PC-3 (cell line): ENCODE measurements at regions not wholly inside any gene's neighbourhood (a gene's known extent, or its start where the extent isn't known, plus 50 kb on each side); places are given as distances from the start of the nearest gene placed in this dataset.

Experiments
- ATAC-seq: fragments of 200-7000 bp; cut with Tn5 transposase; 2 replicates; pipeline ENCODE4 v1.9.1; 2020; ENCODE audit warnings: mild to moderate bottlenecking, moderate library complexity
- BruUV-seq: library from RNA; stranded (reverse); fragments of 400-500 nt; replicated peaks from 2 replicates; lab custom pipeline; 2021; lab: Mats Ljungman, UMichigan
- CTCF ChIA-PET: fragments of 300-600 bp; sonication (Branson Sonifier 250); formaldehyde crosslinking; loops from one replicate; lab custom pipeline; 2022; ENCODE audit warnings: antibody characterized with exemption; lab: Charles Lee
- POLR2A ChIA-PET: fragments of 300-600 bp; sonication (Branson Sonifier 250); formaldehyde crosslinking; loops from one replicate; lab custom pipeline; 2022; ENCODE audit warnings: antibody characterized with exemption; ENCODE audit not compliant: unreplicated experiment; lab: Charles Lee
- DNase-seq: peaks from one replicate; pipeline ENCODE4 v3.0.0-alpha.2; 2015
- H2AFZ ChIP-seq: fragments of 300-600 bp; sonication (generic); 2 replicates; pipeline ENCODE4 v1.6.0; 2016; ENCODE audit warnings: antibody characterized with exemption, low read length
- H3F3A ChIP-seq: fragments of 300-600 bp; sonication (generic); one replicate; pipeline ENCODE4 v1.6.0; 2017; ENCODE audit warnings: antibody characterized with exemption, low read length, control low read depth, mild to moderate bottlenecking; ENCODE audit not compliant: unreplicated experiment
- H3K27ac ChIP-seq: fragments of 300-600 bp; sonication (generic); 2 replicates; pipeline ENCODE4 v1.5.1; 2016; ENCODE audit warnings: mild to moderate bottlenecking, low read length
- H3K27me3 ChIP-seq: fragments of 300-600 bp; sonication (generic); 2 replicates; pipeline ENCODE4 v1.6.1; 2016; ENCODE audit warnings: low read length, mixed read lengths
- H3K36me3 ChIP-seq: fragments of 300-600 bp; sonication (generic); 2 replicates; pipeline ENCODE4 v1.6.1; 2016; ENCODE audit warnings: low read depth, mixed run types, low read length, mixed read lengths
- H3K4me1 ChIP-seq: fragments of 300-600 bp; sonication (generic); 2 replicates; pipeline ENCODE4 v1.5.1; 2016; ENCODE audit warnings: low read length; ENCODE audit not compliant: insufficient read depth
- H3K4me2 ChIP-seq: fragments of 300-600 bp; sonication (generic); 2 replicates; pipeline ENCODE4 v1.6.0; 2016; ENCODE audit warnings: low read length
- H3K4me3 ChIP-seq: fragments of 300-600 bp; sonication (generic); 2 replicates; pipeline ENCODE4 v1.5.1; 2016; ENCODE audit warnings: mild to moderate bottlenecking, low read length, mixed read lengths
- H3K79me2 ChIP-seq: fragments of 300-600 bp; sonication (generic); 2 replicates; pipeline ENCODE4 v1.6.1; 2017; ENCODE audit warnings: low read length, mixed read lengths
- H3K9ac ChIP-seq: fragments of 300-600 bp; sonication (generic); 2 replicates; pipeline ENCODE4 v1.6.0; 2016; ENCODE audit warnings: mild to moderate bottlenecking, low read length
- H3K9me2 ChIP-seq: fragments of 300-600 bp; sonication (generic); replicated peaks from 2 replicates; pipeline ENCODE4 v1.6.1; 2016; ENCODE audit warnings: mixed run types, low read length, mixed read lengths
- H3K9me3 ChIP-seq: fragments of 300-600 bp; sonication (generic); 2 replicates; pipeline ENCODE4 v1.6.1; 2016; ENCODE audit warnings: low read length, mixed read lengths
- H4K20me1 ChIP-seq: fragments of 300-600 bp; sonication (generic); 2 replicates; pipeline ENCODE4 v1.6.1; 2016; ENCODE audit warnings: low read length, mixed read lengths
- CTCF ChIP-seq: fragments of 300-600 bp; sonication (generic); conservative IDR thresholded peaks from 2 replicates; pipeline ENCODE4 v1.5.1; 2017; ENCODE audit warnings: antibody characterized with exemption, low read depth, mild to moderate bottlenecking, low read length
- EZH2 ChIP-seq: fragments of 300-600 bp; sonication (generic); IDR thresholded peaks from one replicate; pipeline ENCODE4 v1.6.1; 2017; ENCODE audit warnings: antibody characterized with exemption, mild to moderate bottlenecking, low read length; ENCODE audit not compliant: unreplicated experiment
- EZH2phosphoT487 ChIP-seq: fragments of 300-600 bp; sonication (generic); IDR thresholded peaks from 2 replicates; pipeline ENCODE4 v1.6.1; 2018; ENCODE audit warnings: mild to moderate bottlenecking, antibody characterized with exemption, low read length, borderline replicate concordance
- intact Hi-C: fragments of 100-400 bp; cut with micrococcal nuclease; formaldehyde crosslinking; loops from 2 replicates; pipeline ENCODE4 v1.9.0; 2023

- intact Hi-C loops, result no loop called here
- BruUV-seq, result no TSS peak
- POLR2A ChIA-PET, result no interaction called here
- Histone ChIP-seq H3K4me2 (no peak overlapping the region), H3K4me3 (no peak overlapping the region), H3F3A (no peaks in the 10 kb centered on the region), H3K79me2 (no peaks in the 10 kb centered on the region), H2AFZ (no peak overlapping the region), H3K9ac (no peak overlapping the region), H3K4me1 (no peaks in the 10 kb centered on the region), H3K27me3 (peaks cover 7% of the 10 kb centered on the region), H3K9me3 (no peaks in the 10 kb centered on the region), H3K27ac (no peak overlapping the region), H4K20me1 (no peaks in the 10 kb centered on the region), H3K9me2 (no peaks in the 10 kb centered on the region), H3K36me3 (no peaks in the 10 kb centered on the region)
- CTCF ChIA-PET, result no interaction called here
- ATAC-seq (no peak), DNase-seq (no peak)
- TF ChIP-seq CTCF (no peak), EZH2phosphoT487 (no peak), EZH2 (no peak)
Measured at GRCh38 chr10:123512901-123513775, 153.0 kb upstream of the GPR26 start.

GRCh38 chr10:123513870-123514269 lies 152.3 kb upstream of the GPR26 start:
- Histone ChIP-seq H3K9ac (no peak overlapping the region), H4K20me1 (no peaks in the 10 kb centered on the region), H3F3A (no peaks in the 10 kb centered on the region), H3K9me3 (no peaks in the 10 kb centered on the region), H3K36me3 (no peaks in the 10 kb centered on the region), H2AFZ (no peak overlapping the region), H3K9me2 (no peaks in the 10 kb centered on the region), H3K4me1 (no peaks in the 10 kb centered on the region), H3K27me3 (peaks cover 7% of the 10 kb centered on the region), H3K27ac (no peak overlapping the region), H3K79me2 (no peaks in the 10 kb centered on the region), H3K4me2 (no peak overlapping the region), H3K4me3 (no peak overlapping the region)
- TF ChIP-seq EZH2phosphoT487 (no peak), EZH2 (no peak)
- ChIA-PET POLR2A (no interaction called here), CTCF (no interaction called here)
- no TSS peak for BruUV-seq
- ATAC-seq (no peak), DNase-seq (no peak)
- intact Hi-C loops, result no loop called here

- H3K4me3 ChIP-seq, result no peak overlapping the region
- intact Hi-C loops, result no loop called here
- POLR2A ChIA-PET, result no interaction called here
Measured at GRCh38 chr10:123514996-123515395, 151.2 kb upstream of the GPR26 start.

More at GRCh38 chr10:123514996-123515395, 151.2 kb upstream of the GPR26 start:
- H4K20me1 ChIP-seq, result no peaks in the 10 kb centered on the region
- no peaks in the 10 kb centered on the region for H3K9me3 ChIP-seq
- H3K27ac ChIP-seq, result no peak overlapping the region
- no peak overlapping the region for H3K9ac ChIP-seq
- no peaks in the 10 kb centered on the region for H3F3A ChIP-seq
- BruUV-seq, result no TSS peak
- no peak overlapping the region for H3K4me2 ChIP-seq
- H3K4me1 ChIP-seq, result no peaks in the 10 kb centered on the region
- no peaks in the 10 kb centered on the region for H3K36me3 ChIP-seq
- peaks cover 7% of the 10 kb centered on the region for H3K27me3 ChIP-seq
- CTCF ChIA-PET, result no interaction called here
- no peak for ATAC-seq
- no peaks in the 10 kb centered on the region for H3K9me2 ChIP-seq
- no peak overlapping the region for H2AFZ ChIP-seq
- no peak for DNase-seq
- no peaks in the 10 kb centered on the region for H3K79me2 ChIP-seq
- TF ChIP-seq EZH2phosphoT487 (no peak), CTCF (no peak), EZH2 (no peak)
